Liver (tissue), 8 donors: ENCODE measurements at regions not wholly inside any gene's neighbourhood (a gene's known extent, or its start where the extent isn't known, plus 50 kb on each side); places are given as distances from the start of the nearest gene placed in this dataset.
A peak's percentile ranks its signal among the peaks of the same experiment; 100 is the strongest.

Experiments used
- DNase-seq: peaks from one replicate; pipeline ENCODE4 v3.0.0-alpha.2; 2017; ENCODE audit warnings: low spot score
- H3K27ac ChIP-seq, 2 donors: one replicate each; pipeline ENCODE4 v1.7.0; 2013; ENCODE audit warnings: inconsistent platforms in 2 of 2, low read length in 2 of 2, control low read depth in 1 of 2, low read depth in 1 of 2, mild to moderate bottlenecking in 1 of 2
- H3K27me3 ChIP-seq, 4 donors: one replicate each; pipeline versions ENCODE4 v1.6.1 to v1.7.0; 2013; ENCODE audit warnings: low read length in 3 of 4, inconsistent platforms in 1 of 4, mild to moderate bottlenecking in 1 of 4, moderate library complexity in 1 of 4; ENCODE audit not compliant: control insufficient read depth in 4 of 4, insufficient read depth in 4 of 4
- H3K36me3 ChIP-seq, 4 donors: one replicate each; pipeline versions ENCODE4 v1.6.1 to v1.7.0; 2013; ENCODE audit warnings: low read length in 3 of 4, mild to moderate bottlenecking in 3 of 4, low read depth in 1 of 4, moderate library complexity in 1 of 4; ENCODE audit not compliant: control insufficient read depth in 4 of 4, insufficient read depth in 3 of 4
- H3K4me1 ChIP-seq, 4 donors: one replicate each; pipeline versions ENCODE4 v1.6.1 to v1.7.0; 2013; ENCODE audit warnings: low read length in 3 of 4, mild to moderate bottlenecking in 3 of 4, moderate library complexity in 1 of 4; ENCODE audit not compliant: control insufficient read depth in 4 of 4, insufficient read depth in 4 of 4
- H3K4me3 ChIP-seq, 3 donors: one replicate each; pipeline versions ENCODE4 v1.6.1 to v1.7.0; 2013; ENCODE audit warnings: low read length in 3 of 3, control low read depth in 1 of 3, low read depth in 1 of 3, mild to moderate bottlenecking in 1 of 3
- H3K9ac ChIP-seq, 2 donors: one replicate each; pipeline ENCODE4 v1.7.0; 2013; ENCODE audit warnings: low read length in 2 of 2, mild to moderate bottlenecking in 2 of 2, moderate library complexity in 2 of 2, control low read depth in 1 of 2, low read depth in 1 of 2
- H3K9me3 ChIP-seq, 4 donors: one replicate each; pipeline versions ENCODE4 v1.6.1 to v1.7.0; 2013; ENCODE audit warnings: low read length in 3 of 4; ENCODE audit not compliant: control insufficient read depth in 4 of 4
- ATF3 ChIP-seq: IDR thresholded peaks from 2 replicates; pipeline ENCODE4 v1.6.1; 2016; ENCODE audit warnings: antibody characterized with exemption
- EGR1 ChIP-seq, 2 donors: IDR thresholded peaks; 2 replicates each; pipeline ENCODE4 v1.6.1; 2016 to 2018; ENCODE audit warnings: antibody characterized with exemption in 2 of 2, low read depth in 2 of 2
- FOXA2 ChIP-seq: IDR thresholded peaks from 2 replicates; pipeline ENCODE4 v1.6.1; 2016; ENCODE audit warnings: antibody characterized with exemption
- GABPA ChIP-seq, 2 donors: IDR thresholded peaks in 1 of 2; conservative IDR thresholded peaks in 1 of 2; 2 replicates each; pipeline ENCODE4 v1.6.1; 2016; ENCODE audit warnings: antibody characterized with exemption in 2 of 2, mild to moderate bottlenecking in 1 of 2, moderate library complexity in 1 of 2
- HNF4A ChIP-seq, 2 donors: conservative IDR thresholded peaks; 2 replicates each; pipeline ENCODE4 v1.6.1; 2016; ENCODE audit warnings: antibody characterized with exemption in 2 of 2, mild to moderate bottlenecking in 2 of 2
- JUND ChIP-seq, 2 donors: IDR thresholded peaks; 2 replicates each; pipeline ENCODE4 v1.6.1; 2016; ENCODE audit warnings: antibody characterized with exemption in 2 of 2
- NR2F2 ChIP-seq: IDR thresholded peaks from 2 replicates; pipeline ENCODE4 v1.6.1; 2016; ENCODE audit warnings: antibody characterized with exemption
- RAD21 ChIP-seq, 2 donors: IDR thresholded peaks; 2 replicates each; pipeline ENCODE4 v1.6.1; 2016; ENCODE audit warnings: antibody characterized with exemption in 2 of 2, mild to moderate bottlenecking in 2 of 2
- REST ChIP-seq: IDR thresholded peaks from 2 replicates; pipeline ENCODE4 v1.6.1; 2016; ENCODE audit warnings: antibody characterized with exemption, mild to moderate bottlenecking
- RXRA ChIP-seq, 2 donors: IDR thresholded peaks; 2 replicates each; pipeline ENCODE4 v1.6.1; 2017 to 2018; ENCODE audit warnings: antibody characterized with exemption in 2 of 2, mild to moderate bottlenecking in 1 of 2
- SP1 ChIP-seq: IDR thresholded peaks from 2 replicates; pipeline ENCODE4 v1.6.1; 2018; ENCODE audit warnings: antibody characterized with exemption, mild to moderate bottlenecking
- TAF1 ChIP-seq: conservative IDR thresholded peaks from 2 replicates; pipeline ENCODE4 v1.6.1; 2016; ENCODE audit warnings: antibody characterized with exemption, mild to moderate bottlenecking
- YY1 ChIP-seq: IDR thresholded peaks from 2 replicates; pipeline ENCODE4 v1.6.1; 2016; ENCODE audit warnings: antibody characterized with exemption, mild to moderate bottlenecking
- ZBTB33 ChIP-seq: IDR thresholded peaks from 2 replicates; pipeline ENCODE4 v1.6.1; 2016; ENCODE audit warnings: antibody characterized with exemption
- WGBS: extraction: QIAGEN DNeasy Blood & Tissue Kit; methylation state at CpG from one replicate; pipeline ENCODE4 v1.1.7; 2013; 5-methylcytosine and 5-hydroxymethylcytosine counted together
- TF ChIP-seq, protein P1 (sequence below): fragments of 150-350 bp; IDR thresholded peaks from 2 replicates; pipeline ENCODE4 v1.5.1; 2017; ENCODE audit warnings: improper control_type of control experiment, low read depth, low read length; ENCODE audit not compliant: missing input control
- TF ChIP-seq, protein P2 (sequence below): IDR thresholded peaks from 2 replicates; pipeline ENCODE4 v1.6.1; 2016; ENCODE audit warnings: antibody characterized with exemption
- donor health status: healthy.
- donor health status: healthy.
- donor health status: healthy.
- donor health status: healthy.
- donor health status: healthy.

DNA sequence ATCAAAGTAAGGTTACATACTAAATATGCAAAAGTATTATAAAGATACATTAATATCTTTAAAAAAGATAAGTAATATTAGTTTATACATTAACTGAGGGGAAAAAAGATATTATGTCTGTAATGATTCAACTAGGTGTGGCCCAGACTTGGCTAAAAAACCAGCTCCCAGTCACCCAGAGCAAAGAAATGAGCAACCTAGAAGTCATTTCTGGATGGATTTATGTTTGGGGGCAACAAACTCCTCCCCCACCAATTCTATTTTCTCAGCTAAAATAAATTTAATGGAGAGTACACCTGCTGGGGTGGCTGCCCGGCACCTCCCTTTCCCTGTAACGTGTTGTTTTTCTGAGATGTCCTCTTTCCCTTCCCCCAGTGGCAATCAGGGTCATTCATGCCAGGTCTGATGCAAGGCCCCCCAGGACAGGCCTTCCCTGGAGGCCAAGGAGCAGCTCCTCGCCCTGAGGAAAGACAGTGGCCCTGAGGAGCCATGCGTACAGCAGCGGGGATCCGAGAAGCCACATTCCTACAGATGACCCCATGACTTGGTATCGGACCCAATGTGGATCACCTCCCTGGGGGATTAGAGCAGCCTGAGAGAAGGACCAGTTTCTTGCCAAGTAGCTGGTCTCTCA lies 78.6 kb upstream of the DOCK9 start:
- no peak overlapping the region for H3K9ac ChIP-seq
- TF ChIP-seq REST: no peak
- 93% methylated on average over 7 of the region's 7 CpGs for WGBS
- no peak overlapping the region for H3K4me3 ChIP-seq
- H3K9me3 ChIP-seq: no peaks in the 10 kb centered on the region
- H3K4me1 ChIP-seq: peaks cover 5 to 17% (median 13%) of the 10 kb centered on the region in 4 donors
- no peaks in the 10 kb centered on the region for H3K27me3 ChIP-seq
- DNase-seq: no peak
- H3K36me3 ChIP-seq: no peaks in the 10 kb centered on the region
- no peak overlapping the region for H3K27ac ChIP-seq

- H3K27ac ChIP-seq: peak overlapping the region in 1 of 2 donors; percentile 38
- H3K4me1 ChIP-seq: peaks cover 5 to 17% (median 13%) of the 10 kb centered on the region in 4 donors
- TF ChIP-seq JUND (IDR thresholded peaks at IDR 0.05): peak in 1 of 2 donors; percentile 2
- TF ChIP-seq GABPA (IDR thresholded peaks at IDR 0.05 in 1 of 2, conservative IDR thresholded peaks at IDR 0.05 in 1 of 2): no peak
- TF ChIP-seq EGR1 (IDR thresholded peaks at IDR 0.05; ENCODE audit: low read depth in 2 of 2): no peak
- TF ChIP-seq RXRA (IDR thresholded peaks at IDR 0.05): peak in 1 of 2 donors; percentile 50
- TF ChIP-seq TAF1: no peak
- TF ChIP-seq, protein P1, sequence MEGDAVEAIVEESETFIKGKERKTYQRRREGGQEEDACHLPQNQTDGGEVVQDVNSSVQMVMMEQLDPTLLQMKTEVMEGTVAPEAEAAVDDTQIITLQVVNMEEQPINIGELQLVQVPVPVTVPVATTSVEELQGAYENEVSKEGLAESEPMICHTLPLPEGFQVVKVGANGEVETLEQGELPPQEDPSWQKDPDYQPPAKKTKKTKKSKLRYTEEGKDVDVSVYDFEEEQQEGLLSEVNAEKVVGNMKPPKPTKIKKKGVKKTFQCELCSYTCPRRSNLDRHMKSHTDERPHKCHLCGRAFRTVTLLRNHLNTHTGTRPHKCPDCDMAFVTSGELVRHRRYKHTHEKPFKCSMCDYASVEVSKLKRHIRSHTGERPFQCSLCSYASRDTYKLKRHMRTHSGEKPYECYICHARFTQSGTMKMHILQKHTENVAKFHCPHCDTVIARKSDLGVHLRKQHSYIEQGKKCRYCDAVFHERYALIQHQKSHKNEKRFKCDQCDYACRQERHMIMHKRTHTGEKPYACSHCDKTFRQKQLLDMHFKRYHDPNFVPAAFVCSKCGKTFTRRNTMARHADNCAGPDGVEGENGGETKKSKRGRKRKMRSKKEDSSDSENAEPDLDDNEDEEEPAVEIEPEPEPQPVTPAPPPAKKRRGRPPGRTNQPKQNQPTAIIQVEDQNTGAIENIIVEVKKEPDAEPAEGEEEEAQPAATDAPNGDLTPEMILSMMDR: no peak
- no peak for TF ChIP-seq ATF3
- TF ChIP-seq RAD21 (IDR thresholded peaks at IDR 0.05): no peak
- TF ChIP-seq FOXA2: no peak
- TF ChIP-seq, protein P2, sequence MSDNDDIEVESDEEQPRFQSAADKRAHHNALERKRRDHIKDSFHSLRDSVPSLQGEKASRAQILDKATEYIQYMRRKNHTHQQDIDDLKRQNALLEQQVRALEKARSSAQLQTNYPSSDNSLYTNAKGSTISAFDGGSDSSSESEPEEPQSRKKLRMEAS: no peak
- TF ChIP-seq NR2F2: no peak
- peak; percentile 17 for TF ChIP-seq REST
- TF ChIP-seq YY1: no peak
- no peak for TF ChIP-seq ZBTB33
- peak; percentile 16 to 52 for TF ChIP-seq HNF4A (conservative IDR thresholded peaks at IDR 0.05)
- no peak for TF ChIP-seq SP1
- WGBS: 50% methylated on average over 4 of the region's 4 CpGs
- no peak overlapping the region for H3K9ac ChIP-seq
- no peak overlapping the region for H3K4me3 ChIP-seq
- no peaks in the 10 kb centered on the region for H3K36me3 ChIP-seq
- no peaks in the 10 kb centered on the region for H3K9me3 ChIP-seq
- no peak for DNase-seq
- H3K27me3 ChIP-seq: no peaks in the 10 kb centered on the region
Observed at GRCh38 chr13:99057310-99057975, 79.6 kb upstream of the DOCK9 start.
